ENCODE measurements at regions not wholly inside any gene's neighbourhood (a gene's known extent, or its start where the extent isn't known, plus 50 kb on each side); places are given as distances from the start of the nearest gene placed in this dataset.

DNA sequence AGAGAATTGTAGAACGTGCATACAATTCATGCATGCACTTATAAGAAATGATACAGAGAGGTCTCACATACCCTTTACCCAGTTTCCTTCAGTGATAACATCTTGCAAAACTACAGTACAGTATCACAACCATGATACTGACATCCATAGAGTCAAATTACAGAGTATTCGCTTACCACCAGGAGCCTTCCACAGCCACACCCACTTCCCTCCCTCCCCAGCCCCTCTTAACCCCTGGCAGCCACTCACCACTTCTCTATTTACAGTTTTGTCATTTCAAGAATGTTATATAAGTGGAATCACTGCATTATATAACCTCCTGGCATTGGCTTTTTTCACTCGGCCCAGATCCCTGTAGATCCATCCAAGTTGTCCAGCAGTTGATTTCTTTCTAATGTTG is 143.8 kb downstream of the ZNF248 start:
- H2BK12ac ChIP-seq (ENCODE audit: insufficient read length, low read depth, low read length): no peak overlapping the region
- H3K4me1 Mint-ChIP-seq: no peaks in the 10 kb centered on the region
- H3K36me3 Mint-ChIP-seq (ENCODE audit: insufficient read depth in 1 of 3, low read depth in 3 of 3): peaks cover 0 to 24% (median 8%) of the 10 kb centered on the region in 3 experiments; a peak in 6 of 7 replicates
- H3K23me2 ChIP-seq (ENCODE audit: insufficient read length, low read depth, low read length, poor library complexity, severe bottlenecking): peaks cover 3% of the 10 kb centered on the region
- H3K14ac ChIP-seq (ENCODE audit: insufficient read depth, low read length): no peak overlapping the region
- H2AK5ac ChIP-seq (ENCODE audit: insufficient read length, low read length): no peak overlapping the region
- peaks cover 31% of the 10 kb centered on the region for H3K9me3 ChIP-seq (ENCODE audit: control insufficient read depth, low read depth, low read length)
- no peak overlapping the region for H2BK5ac ChIP-seq (ENCODE audit: insufficient read length, low read length)
- H3K4me1 ChIP-seq (ENCODE audit: insufficient read depth, low read length): no peaks in the 10 kb centered on the region
- H2BK20ac ChIP-seq (ENCODE audit: low read depth, low read length, poor library complexity, severe bottlenecking): no peak overlapping the region
- DNase-seq: no peak
- H3K56ac ChIP-seq (ENCODE audit: insufficient read length, low read depth, low read length): no peak overlapping the region
- no peak overlapping the region for H2BK15ac ChIP-seq (ENCODE audit: low read depth, low read length)
- H4K8ac ChIP-seq (replicated peaks; ENCODE audit: insufficient read length, low read depth, low read length): no peak overlapping the region
- H3T11ph ChIP-seq (ENCODE audit: low read length): no peak overlapping the region
- no peaks in the 10 kb centered on the region for H3K27me3 ChIP-seq (ENCODE audit: insufficient read depth, low read length)
- H3K4me2 ChIP-seq (ENCODE audit: insufficient read depth, insufficient read length, low read length): no peak overlapping the region
- H3K4ac ChIP-seq (ENCODE audit: low read depth, low read length): no peak overlapping the region
- H3K27ac ChIP-seq (ENCODE audit: insufficient read length, low read depth, low read length): no peak overlapping the region
- no peak overlapping the region for H3K18ac ChIP-seq (ENCODE audit: insufficient read length, low read depth, low read length)
- no peaks in the 10 kb centered on the region for H4K20me1 ChIP-seq (ENCODE audit: control insufficient read depth, insufficient read depth, insufficient read length)
- H3K79me2 ChIP-seq (ENCODE audit: insufficient read depth, low read length): no peaks in the 10 kb centered on the region
- no peak overlapping the region; a peak in 1 of 5 replicates for H3K4me3 Mint-ChIP-seq
- no peak overlapping the region for H4K91ac ChIP-seq (ENCODE audit: insufficient read length, low read depth, low read length)
- H3K79me1 ChIP-seq (ENCODE audit: insufficient read depth, low read depth, low read length, poor library complexity, severe bottlenecking): no peaks in the 10 kb centered on the region
- H3K9me3 Mint-ChIP-seq: peaks cover 93 to 96% of the 10 kb centered on the region in 2 experiments
- H3K27ac Mint-ChIP-seq: no peak overlapping the region
- H4K5ac ChIP-seq (ENCODE audit: insufficient read length, low read depth, low read length): no peak overlapping the region
- H2AFZ ChIP-seq (ENCODE audit: low read length): no peak overlapping the region
- no CpG with 5 or more reads among the region's 3 CpGs for WGBS (ENCODE audit: extremely low coverage, insufficient read length, low lambda C conversion rate)
- peaks cover 4% of the 10 kb centered on the region; the same call in 1 of the 2 replicates for H3K27me3 Mint-ChIP-seq (ENCODE audit: low read depth)
- H2BK120ac ChIP-seq (ENCODE audit: low read depth, low read length, poor library complexity, severe bottlenecking): no peak overlapping the region
- H3K23ac ChIP-seq (ENCODE audit: insufficient read length, low read depth, low read length): no peak overlapping the region
- H3K9ac ChIP-seq (ENCODE audit: extremely low read depth, insufficient read length, low read length): no peak overlapping the region
- no peak for TF ChIP-seq CTCF (conservative IDR thresholded peaks at IDR 0.05)

All from H9 (cell line).